Mesodermal cell (in vitro differentiated cells): ENCODE measurements at regions not wholly inside any gene's neighbourhood (a gene's known extent, or its start where the extent isn't known, plus 50 kb on each side); places are given as distances from the start of the nearest gene placed in this dataset.

Experiments
- H3K27ac ChIP-seq: 2 replicates; pipeline ENCODE4 v1.7.0; 2013; ENCODE audit warnings: mild to moderate bottlenecking, low read depth, low read length, moderate library complexity; ENCODE audit not compliant: severe bottlenecking
- H3K36me3 ChIP-seq: 2 replicates; pipeline ENCODE4 v1.7.1; 2013; ENCODE audit warnings: mild to moderate bottlenecking, low read length, moderate library complexity; ENCODE audit not compliant: control insufficient read depth, insufficient read depth
- H3K4me1 ChIP-seq: one replicate; pipeline ENCODE4 v1.7.1; 2013; ENCODE audit warnings: mild to moderate bottlenecking, low read length; ENCODE audit not compliant: insufficient read depth, control insufficient read depth, poor library complexity, severe bottlenecking
- H3K4me3 ChIP-seq: 2 replicates; pipeline ENCODE4 v1.7.0; 2013; ENCODE audit warnings: low read length, control low read depth, mild to moderate bottlenecking; ENCODE audit not compliant: insufficient read depth, poor library complexity, severe bottlenecking; ENCODE audit errors: extremely low read depth
- H3K9me3 ChIP-seq: 2 replicates; pipeline ENCODE4 v1.7.1; 2013; ENCODE audit warnings: mild to moderate bottlenecking, low read length, moderate library complexity; ENCODE audit not compliant: control insufficient read depth
- WGBS, 2 experiments: methylation state at CpG; one replicate each; pipeline ENCODE4 v1.1.5; 2013; ENCODE audit warnings: missing lambda C conversion rate in 2 of 2; ENCODE audit not compliant: insufficient coverage in 2 of 2; 5-methylcytosine and 5-hydroxymethylcytosine counted together

GRCh38 chr5:84506625-84507024 lies 121.9 kb upstream of the EDIL3 start:
- Histone ChIP-seq H3K9me3 (no peaks in the 10 kb centered on the region), H3K27ac (no peak overlapping the region), H3K36me3 (no peaks in the 10 kb centered on the region), H3K4me3 (no peak overlapping the region), H3K4me1 (no peaks in the 10 kb centered on the region)

- Histone ChIP-seq H3K27ac (no peak overlapping the region), H3K4me1 (no peaks in the 10 kb centered on the region), H3K4me3 (no peak overlapping the region), H3K36me3 (no peaks in the 10 kb centered on the region), H3K9me3 (no peaks in the 10 kb centered on the region)
Observed at GRCh38 chr5:84494453-84494852, 109.8 kb upstream of the EDIL3 start.

DNA sequence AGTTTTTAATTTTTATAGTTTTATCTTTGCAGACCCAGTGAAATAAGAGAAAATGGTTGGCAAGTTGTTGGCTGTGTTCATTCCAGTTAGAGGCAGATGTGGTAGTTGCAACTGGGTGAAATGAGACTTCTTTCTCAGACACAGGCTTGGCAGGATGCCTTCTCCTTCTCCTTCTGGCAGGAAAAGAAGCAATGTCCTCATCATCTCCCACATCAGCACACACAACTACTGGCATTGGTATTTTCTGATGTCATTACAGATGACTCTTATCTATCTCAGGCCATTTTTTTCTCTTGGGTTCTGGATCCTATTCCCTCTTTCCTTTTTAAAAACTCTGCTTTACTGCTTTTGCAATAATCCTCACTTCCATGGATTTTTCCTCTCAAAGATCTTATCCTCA lies 103.3 kb upstream of the EDIL3 start:
- no peak overlapping the region for H3K4me3 ChIP-seq
- H3K36me3 ChIP-seq = no peaks in the 10 kb centered on the region
- H3K27ac ChIP-seq = no peak overlapping the region
- H3K9me3 ChIP-seq = no peaks in the 10 kb centered on the region
- no peaks in the 10 kb centered on the region for H3K4me1 ChIP-seq

DNA sequence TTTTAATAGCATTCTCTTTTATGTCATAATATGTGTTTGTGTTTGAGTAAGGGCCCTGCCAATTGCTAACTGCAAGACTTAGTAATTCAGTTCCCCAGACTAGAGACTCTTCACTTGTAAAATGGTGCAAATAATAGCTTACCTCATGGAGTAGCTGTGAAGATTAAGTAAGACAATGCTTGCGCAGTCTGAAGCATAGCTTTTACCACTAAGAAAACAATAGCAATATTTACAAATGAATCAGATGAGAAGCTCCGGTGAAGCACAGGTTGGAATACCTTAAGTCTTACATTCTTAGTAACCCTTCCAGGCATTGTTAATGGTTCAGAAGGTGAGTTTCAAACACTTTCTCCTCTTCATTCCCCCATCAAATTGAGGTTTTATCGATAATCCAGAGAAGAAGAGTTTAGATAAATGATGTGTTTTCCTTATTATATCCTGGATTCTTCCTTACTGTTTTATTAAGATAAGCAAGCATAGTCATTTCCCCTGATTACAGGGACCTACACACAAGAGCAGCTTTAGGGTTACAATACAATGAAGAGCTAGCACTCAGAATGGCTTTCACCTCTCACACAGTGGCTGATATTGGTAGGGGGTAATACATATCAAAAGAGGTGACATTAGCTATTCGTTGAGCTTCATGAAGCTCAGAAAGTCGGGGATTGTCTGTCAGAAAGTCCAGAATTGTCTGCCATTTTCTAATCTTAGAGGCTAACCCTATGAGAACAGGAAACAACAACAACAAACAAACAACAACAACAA lies 96.4 kb upstream of the EDIL3 start:
- no peak overlapping the region for H3K4me3 ChIP-seq

DNA sequence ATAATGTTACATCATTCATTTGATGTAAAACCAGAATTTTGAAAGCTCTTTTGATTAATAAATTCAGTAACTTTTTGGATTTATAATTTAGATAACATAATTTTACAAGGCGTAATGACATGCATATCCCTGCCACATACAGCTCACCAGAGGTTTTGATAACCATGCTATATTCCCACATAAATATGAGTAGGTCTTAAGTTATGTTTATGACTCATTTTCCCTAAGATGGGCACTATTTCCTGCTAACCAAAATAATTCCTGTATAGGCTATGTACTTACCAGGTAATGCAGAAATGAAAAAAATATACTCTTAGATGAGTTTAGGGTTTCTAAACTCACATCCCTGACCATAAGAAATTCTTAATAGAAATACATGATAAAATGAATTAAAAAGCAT lies 93.9 kb upstream of the EDIL3 start:
- Histone ChIP-seq H3K4me1 (no peaks in the 10 kb centered on the region), H3K4me3 (no peak overlapping the region), H3K9me3 (no peaks in the 10 kb centered on the region), H3K36me3 (no peaks in the 10 kb centered on the region), H3K27ac (no peak overlapping the region)
- no CpG with 5 or more reads among the region's 1 CpG for whole genome bisulfite sequencing, 2 experiments

More for the DNA sequence above, 96.4 kb upstream of the EDIL3 start:
- no peak overlapping the region for H3K27ac ChIP-seq
- H3K36me3 ChIP-seq = no peaks in the 10 kb centered on the region
- 25 to 50% methylated on average over 2 of the region's 5 CpGs for WGBS, 2 experiments
- no peaks in the 10 kb centered on the region for H3K4me1 ChIP-seq
- no peaks in the 10 kb centered on the region for H3K9me3 ChIP-seq

DNA sequence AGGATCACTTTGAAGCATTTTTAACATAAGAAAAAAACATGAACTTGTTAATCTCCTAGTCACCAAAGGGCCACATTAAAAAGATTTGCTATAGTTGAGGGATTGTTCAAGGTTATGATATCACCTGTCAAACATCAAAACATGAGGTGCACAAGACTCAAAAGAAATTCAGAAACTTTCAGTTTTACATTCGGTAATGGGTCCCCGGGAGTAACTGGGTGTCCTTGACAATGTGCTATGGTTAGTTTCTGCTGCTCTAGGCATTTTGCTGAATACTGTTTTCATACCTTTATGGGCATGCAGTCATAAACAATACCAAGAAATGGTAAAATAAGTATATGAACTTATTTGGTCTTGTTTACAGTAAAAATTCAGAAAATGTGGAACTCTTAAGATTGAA lies 92.8 kb upstream of the EDIL3 start:
- Histone ChIP-seq H3K4me1 (no peaks in the 10 kb centered on the region), H3K9me3 (no peaks in the 10 kb centered on the region), H3K4me3 (no peak overlapping the region), H3K27ac (no peak overlapping the region), H3K36me3 (no peaks in the 10 kb centered on the region)
- WGBS, 2 experiments = 80% methylated on average over 1 of the region's 2 CpGs; no CpG with 5 or more reads in 1 of the 2 experiments

- H3K36me3 ChIP-seq = no peaks in the 10 kb centered on the region
- no peak overlapping the region for H3K4me3 ChIP-seq
- no peaks in the 10 kb centered on the region for H3K9me3 ChIP-seq
- H3K27ac ChIP-seq = no peak overlapping the region
- no CpG with 5 or more reads among the region's 4 CpGs for WGBS, 2 experiments
- H3K4me1 ChIP-seq = no peaks in the 10 kb centered on the region
Observed at GRCh38 chr5:84474126-84474525, 89.4 kb upstream of the EDIL3 start.

DNA sequence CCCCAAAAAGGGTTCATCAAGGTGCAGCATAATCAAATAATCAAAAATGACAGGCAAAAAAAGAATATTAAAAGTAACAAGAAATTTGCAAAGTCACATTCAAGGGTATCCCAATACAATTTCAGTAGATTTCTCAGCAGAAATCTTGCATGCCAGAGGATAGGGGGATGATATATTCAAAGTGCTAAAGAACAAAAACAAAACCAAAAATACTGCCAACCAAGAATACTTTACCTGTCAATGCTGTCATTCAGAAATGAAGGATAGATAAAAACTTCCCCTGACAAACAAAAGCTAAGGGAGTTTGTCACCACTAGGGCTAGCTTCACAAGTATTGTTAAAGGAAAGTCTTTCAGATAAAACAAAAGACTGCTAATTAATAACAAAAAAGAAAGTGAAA lies 68.7 kb upstream of the EDIL3 start:
- no peaks in the 10 kb centered on the region for H3K36me3 ChIP-seq
- no peak overlapping the region for H3K4me3 ChIP-seq
- H3K9me3 ChIP-seq = no peaks in the 10 kb centered on the region
- H3K27ac ChIP-seq = no peak overlapping the region
- no peaks in the 10 kb centered on the region for H3K4me1 ChIP-seq

DNA sequence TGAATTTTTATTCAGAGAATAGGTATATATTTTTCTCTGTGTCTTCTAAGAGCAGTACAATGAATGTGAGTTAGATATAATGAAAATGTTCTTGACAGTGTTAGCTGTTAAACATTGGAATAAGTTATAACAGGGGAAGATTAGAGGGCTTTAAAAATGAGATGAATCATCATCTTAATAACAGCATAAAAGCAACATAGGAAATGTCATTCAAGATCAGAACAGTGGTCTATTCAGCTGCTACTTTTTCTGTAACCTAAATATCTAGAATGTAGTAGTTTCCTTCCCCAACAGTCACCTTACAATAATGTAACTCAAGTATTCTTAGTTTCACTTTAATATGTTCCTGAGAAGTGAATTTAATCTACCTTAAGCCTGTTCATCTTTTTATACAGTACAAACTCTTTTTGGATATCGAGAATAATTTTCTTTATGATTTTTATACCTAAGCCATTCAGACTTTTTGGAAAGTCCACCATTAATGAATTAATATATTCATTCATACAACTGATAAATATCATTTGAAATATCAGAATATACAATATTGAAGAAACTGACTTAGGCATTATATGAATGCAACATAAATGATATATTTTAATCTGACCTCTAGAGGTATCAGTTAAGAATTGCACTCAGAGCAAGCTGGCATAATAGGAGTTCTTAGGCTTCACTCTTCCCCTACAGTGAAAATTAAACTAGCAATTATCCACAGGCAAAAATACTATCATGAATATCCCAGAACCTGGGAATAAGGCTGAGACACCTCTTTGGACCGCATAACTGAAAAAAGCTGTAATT lies 66.1 kb upstream of the EDIL3 start:
- H3K4me3 ChIP-seq = no peak overlapping the region

GRCh38 chr5:84445049-84445685 lies 60.5 kb upstream of the EDIL3 start:
- no peak overlapping the region for H3K27ac ChIP-seq
- H3K9me3 ChIP-seq = no peaks in the 10 kb centered on the region
- no peaks in the 10 kb centered on the region for H3K4me1 ChIP-seq
- no peaks in the 10 kb centered on the region for H3K36me3 ChIP-seq
- WGBS, 2 experiments = no CpG with 5 or more reads among the region's 2 CpGs
- no peak overlapping the region for H3K4me3 ChIP-seq

More for the DNA sequence above, 66.1 kb upstream of the EDIL3 start:
- Histone ChIP-seq H3K4me1 (no peaks in the 10 kb centered on the region), H3K36me3 (no peaks in the 10 kb centered on the region), H3K27ac (no peak overlapping the region), H3K9me3 (no peaks in the 10 kb centered on the region)
- WGBS, 2 experiments = no CpG with 5 or more reads among the region's 2 CpGs

DNA sequence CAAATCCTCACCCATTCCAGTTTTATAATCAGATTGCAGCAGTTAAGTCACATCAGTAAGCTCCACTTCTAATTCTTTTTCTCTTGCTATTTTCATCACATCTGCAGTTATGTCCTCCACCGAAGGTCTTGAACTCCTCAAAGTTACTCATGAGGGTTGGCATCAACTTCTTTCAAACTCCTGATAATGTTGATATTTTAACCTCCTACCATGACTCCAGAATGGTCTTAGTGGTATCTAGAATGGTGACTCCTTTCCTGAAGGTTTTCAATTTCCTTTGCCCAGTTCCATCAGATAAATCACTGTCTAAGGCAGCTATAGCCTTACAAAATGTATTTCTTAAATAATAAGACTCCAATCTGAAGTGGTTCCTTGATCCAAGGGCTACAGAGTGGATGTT lies 53.8 kb upstream of the EDIL3 start:
- no peak overlapping the region for H3K4me3 ChIP-seq
- H3K9me3 ChIP-seq = no peaks in the 10 kb centered on the region
- no peaks in the 10 kb centered on the region for H3K4me1 ChIP-seq
- H3K27ac ChIP-seq = no peak overlapping the region
- WGBS, 2 experiments = 100% methylated on average over 1 of the region's 1 CpG; no CpG with 5 or more reads in 1 of the 2 experiments
- H3K36me3 ChIP-seq = no peaks in the 10 kb centered on the region
